HEK293 (cell line): ENCODE measurements at regions not wholly inside any gene's neighbourhood (a gene's known extent, or its start where the extent isn't known, plus 50 kb on each side); places are given as distances from the start of the nearest gene placed in this dataset.

Experiments
- CTCF ChIA-PET: fragments of 350-600 bp; formaldehyde crosslinking; extraction: SDS; loops from one replicate; lab custom pipeline; 2021; ENCODE audit warnings: antibody characterized with exemption; lab: Yijun Ruan, JAX
- POLR2A ChIA-PET: fragments of 300-600 bp; formaldehyde crosslinking; extraction: SDS; loops from one replicate; lab custom pipeline; 2020; ENCODE audit warnings: antibody characterized with exemption, inconsistent platforms; lab: Yijun Ruan, JAX
- H3K27ac ChIP-seq: fragments of 200-500 bp; sonication (Bioruptor generic); 2 replicates; pipeline ENCODE4 v1.5.1; 2014; ENCODE audit warnings: low read depth, low read length, control low read depth, inconsistent platforms; ENCODE audit errors: extremely low read depth
- H3K36me3 ChIP-seq, 2 experiments: fragments of 200-500 bp in 1 of 2; sonication (Bioruptor generic) in 1 of 2; 1 replicate in 1 of 2; 2 replicates in 1 of 2; pipeline ENCODE4 v1.5.1; 2014 to 2017; ENCODE audit warnings: inconsistent platforms in 2 of 2, low read length in 2 of 2; ENCODE audit not compliant: control insufficient read depth in 2 of 2, insufficient read depth in 1 of 2
- H3K4me1 ChIP-seq: fragments of 200-500 bp; sonication (Bioruptor generic); 2 replicates; pipeline ENCODE4 v1.5.1; 2014; ENCODE audit warnings: mild to moderate bottlenecking, low read length, inconsistent platforms; ENCODE audit not compliant: control insufficient read depth, insufficient read depth
- H3K4me3 ChIP-seq: 2 replicates; pipeline ENCODE4 v1.5.1; 2011; ENCODE audit warnings: low read depth, mild to moderate bottlenecking, control low read depth, low read length, moderate library complexity
- H3K9me3 ChIP-seq: fragments of 200-500 bp; sonication (Bioruptor generic); 2 replicates; pipeline ENCODE4 v1.5.1; 2014; ENCODE audit warnings: low read depth, low read length, inconsistent platforms; ENCODE audit not compliant: control insufficient read depth, insufficient read depth
- KLF8 ChIP-seq: fragments of 450-650 bp; formaldehyde crosslinking; IDR thresholded peaks from 2 replicates; pipeline ENCODE4 v1.5.1; 2016; ENCODE audit warnings: missing biosample characterization, missing genetic modification characterization
- KLF9 ChIP-seq: fragments of 450-650 bp; formaldehyde crosslinking; IDR thresholded peaks from 2 replicates; pipeline ENCODE4 v1.5.1; 2016; ENCODE audit warnings: missing biosample characterization, missing genetic modification characterization, low read depth
- YY2 ChIP-seq: fragments of 450-650 bp; formaldehyde crosslinking; IDR thresholded peaks from 2 replicates; pipeline ENCODE4 v1.5.1; 2016; ENCODE audit warnings: missing biosample characterization, missing genetic modification characterization
- ZNF132 ChIP-seq: fragments of 450-650 bp; formaldehyde crosslinking; IDR thresholded peaks from 2 replicates; pipeline ENCODE4 v1.5.1; 2017; ENCODE audit warnings: missing biosample characterization, missing genetic modification characterization, borderline replicate concordance
- ZNF16 ChIP-seq: fragments of 450-650 bp; formaldehyde crosslinking; IDR thresholded peaks from 2 replicates; pipeline ENCODE4 v1.5.1; 2016; ENCODE audit warnings: low read depth, missing biosample characterization, missing genetic modification characterization
- ZNF24 ChIP-seq: fragments of 450-650 bp; formaldehyde crosslinking; IDR thresholded peaks from 2 replicates; pipeline ENCODE4 v1.5.1; 2016; ENCODE audit warnings: missing biosample characterization, missing genetic modification characterization
- ZNF266 ChIP-seq: fragments of 450-650 bp; formaldehyde crosslinking; IDR thresholded peaks from 2 replicates; pipeline ENCODE4 v1.5.1; 2016; ENCODE audit warnings: missing biosample characterization, missing genetic modification characterization, low read depth
- ZNF335 ChIP-seq: fragments of 450-650 bp; formaldehyde crosslinking; conservative IDR thresholded peaks from 2 replicates; pipeline ENCODE4 v1.5.1; 2016; ENCODE audit warnings: missing biosample characterization, missing genetic modification characterization
- TF ChIP-seq, protein P1 (sequence below): fragments of 450-650 bp; formaldehyde crosslinking; IDR thresholded peaks from 2 replicates; pipeline ENCODE4 v1.5.1; 2016; ENCODE audit warnings: missing biosample characterization, missing genetic modification characterization
- TF ChIP-seq, protein P2 (sequence below): fragments of 450-650 bp; formaldehyde crosslinking; IDR thresholded peaks from 2 replicates; pipeline ENCODE4 v1.5.1; 2016; ENCODE audit warnings: missing biosample characterization, missing genetic modification characterization
- TF ChIP-seq, protein P3 (sequence below): fragments of 450-650 bp; formaldehyde crosslinking; IDR thresholded peaks from 2 replicates; pipeline ENCODE4 v1.5.1; 2016; ENCODE audit warnings: missing biosample characterization, missing genetic modification characterization, borderline replicate concordance
- TF ChIP-seq, protein P4 (sequence below): fragments of 450-650 bp; formaldehyde crosslinking; IDR thresholded peaks from 2 replicates; pipeline ENCODE4 v1.5.1; 2017; ENCODE audit warnings: missing biosample characterization, missing genetic modification characterization
- TF ChIP-seq, protein P5 (sequence below): fragments of 450-650 bp; formaldehyde crosslinking; IDR thresholded peaks from 2 replicates; pipeline ENCODE4 v1.5.1; 2017; ENCODE audit warnings: missing biosample characterization, missing genetic modification characterization

DNA sequence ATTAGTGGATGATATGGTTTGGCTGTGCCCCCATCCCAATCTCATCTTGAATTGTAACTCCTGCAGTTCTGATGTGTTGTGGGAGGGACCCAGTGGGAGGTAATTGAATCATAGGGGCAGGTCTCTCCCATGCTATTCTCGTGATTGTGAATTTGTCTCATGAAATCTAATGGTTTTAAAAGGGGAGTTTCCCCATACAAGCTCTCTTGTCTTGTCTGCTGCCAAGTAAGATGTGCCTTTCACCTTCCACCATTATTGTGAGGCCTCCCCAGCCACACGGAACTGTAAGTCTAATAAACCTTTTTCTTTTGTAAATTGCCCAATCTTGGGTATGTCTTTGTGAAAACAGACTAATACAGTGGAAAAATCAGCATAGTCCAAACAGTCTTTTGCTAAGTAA, 235.5 kb downstream of the TMEM161B start:
- TF ChIP-seq ZNF16 (no peak), YY2 (tag by site-specific recombination) (no peak), ZNF266 (tag by site-specific recombination) (no peak), KLF8 (no peak), KLF9 (no peak), ZNF24 (no peak), ZNF335 (no peak), ZNF132 (tag by site-specific recombination) (no peak)
- TF ChIP-seq, protein P1, sequence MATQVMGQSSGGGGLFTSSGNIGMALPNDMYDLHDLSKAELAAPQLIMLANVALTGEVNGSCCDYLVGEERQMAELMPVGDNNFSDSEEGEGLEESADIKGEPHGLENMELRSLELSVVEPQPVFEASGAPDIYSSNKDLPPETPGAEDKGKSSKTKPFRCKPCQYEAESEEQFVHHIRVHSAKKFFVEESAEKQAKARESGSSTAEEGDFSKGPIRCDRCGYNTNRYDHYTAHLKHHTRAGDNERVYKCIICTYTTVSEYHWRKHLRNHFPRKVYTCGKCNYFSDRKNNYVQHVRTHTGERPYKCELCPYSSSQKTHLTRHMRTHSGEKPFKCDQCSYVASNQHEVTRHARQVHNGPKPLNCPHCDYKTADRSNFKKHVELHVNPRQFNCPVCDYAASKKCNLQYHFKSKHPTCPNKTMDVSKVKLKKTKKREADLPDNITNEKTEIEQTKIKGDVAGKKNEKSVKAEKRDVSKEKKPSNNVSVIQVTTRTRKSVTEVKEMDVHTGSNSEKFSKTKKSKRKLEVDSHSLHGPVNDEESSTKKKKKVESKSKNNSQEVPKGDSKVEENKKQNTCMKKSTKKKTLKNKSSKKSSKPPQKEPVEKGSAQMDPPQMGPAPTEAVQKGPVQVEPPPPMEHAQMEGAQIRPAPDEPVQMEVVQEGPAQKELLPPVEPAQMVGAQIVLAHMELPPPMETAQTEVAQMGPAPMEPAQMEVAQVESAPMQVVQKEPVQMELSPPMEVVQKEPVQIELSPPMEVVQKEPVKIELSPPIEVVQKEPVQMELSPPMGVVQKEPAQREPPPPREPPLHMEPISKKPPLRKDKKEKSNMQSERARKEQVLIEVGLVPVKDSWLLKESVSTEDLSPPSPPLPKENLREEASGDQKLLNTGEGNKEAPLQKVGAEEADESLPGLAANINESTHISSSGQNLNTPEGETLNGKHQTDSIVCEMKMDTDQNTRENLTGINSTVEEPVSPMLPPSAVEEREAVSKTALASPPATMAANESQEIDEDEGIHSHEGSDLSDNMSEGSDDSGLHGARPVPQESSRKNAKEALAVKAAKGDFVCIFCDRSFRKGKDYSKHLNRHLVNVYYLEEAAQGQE, result no peak
- TF ChIP-seq, protein P2, sequence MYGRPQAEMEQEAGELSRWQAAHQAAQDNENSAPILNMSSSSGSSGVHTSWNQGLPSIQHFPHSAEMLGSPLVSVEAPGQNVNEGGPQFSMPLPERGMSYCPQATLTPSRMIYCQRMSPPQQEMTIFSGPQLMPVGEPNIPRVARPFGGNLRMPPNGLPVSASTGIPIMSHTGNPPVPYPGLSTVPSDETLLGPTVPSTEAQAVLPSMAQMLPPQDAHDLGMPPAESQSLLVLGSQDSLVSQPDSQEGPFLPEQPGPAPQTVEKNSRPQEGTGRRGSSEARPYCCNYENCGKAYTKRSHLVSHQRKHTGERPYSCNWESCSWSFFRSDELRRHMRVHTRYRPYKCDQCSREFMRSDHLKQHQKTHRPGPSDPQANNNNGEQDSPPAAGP, result no peak
- TF ChIP-seq, protein P3, sequence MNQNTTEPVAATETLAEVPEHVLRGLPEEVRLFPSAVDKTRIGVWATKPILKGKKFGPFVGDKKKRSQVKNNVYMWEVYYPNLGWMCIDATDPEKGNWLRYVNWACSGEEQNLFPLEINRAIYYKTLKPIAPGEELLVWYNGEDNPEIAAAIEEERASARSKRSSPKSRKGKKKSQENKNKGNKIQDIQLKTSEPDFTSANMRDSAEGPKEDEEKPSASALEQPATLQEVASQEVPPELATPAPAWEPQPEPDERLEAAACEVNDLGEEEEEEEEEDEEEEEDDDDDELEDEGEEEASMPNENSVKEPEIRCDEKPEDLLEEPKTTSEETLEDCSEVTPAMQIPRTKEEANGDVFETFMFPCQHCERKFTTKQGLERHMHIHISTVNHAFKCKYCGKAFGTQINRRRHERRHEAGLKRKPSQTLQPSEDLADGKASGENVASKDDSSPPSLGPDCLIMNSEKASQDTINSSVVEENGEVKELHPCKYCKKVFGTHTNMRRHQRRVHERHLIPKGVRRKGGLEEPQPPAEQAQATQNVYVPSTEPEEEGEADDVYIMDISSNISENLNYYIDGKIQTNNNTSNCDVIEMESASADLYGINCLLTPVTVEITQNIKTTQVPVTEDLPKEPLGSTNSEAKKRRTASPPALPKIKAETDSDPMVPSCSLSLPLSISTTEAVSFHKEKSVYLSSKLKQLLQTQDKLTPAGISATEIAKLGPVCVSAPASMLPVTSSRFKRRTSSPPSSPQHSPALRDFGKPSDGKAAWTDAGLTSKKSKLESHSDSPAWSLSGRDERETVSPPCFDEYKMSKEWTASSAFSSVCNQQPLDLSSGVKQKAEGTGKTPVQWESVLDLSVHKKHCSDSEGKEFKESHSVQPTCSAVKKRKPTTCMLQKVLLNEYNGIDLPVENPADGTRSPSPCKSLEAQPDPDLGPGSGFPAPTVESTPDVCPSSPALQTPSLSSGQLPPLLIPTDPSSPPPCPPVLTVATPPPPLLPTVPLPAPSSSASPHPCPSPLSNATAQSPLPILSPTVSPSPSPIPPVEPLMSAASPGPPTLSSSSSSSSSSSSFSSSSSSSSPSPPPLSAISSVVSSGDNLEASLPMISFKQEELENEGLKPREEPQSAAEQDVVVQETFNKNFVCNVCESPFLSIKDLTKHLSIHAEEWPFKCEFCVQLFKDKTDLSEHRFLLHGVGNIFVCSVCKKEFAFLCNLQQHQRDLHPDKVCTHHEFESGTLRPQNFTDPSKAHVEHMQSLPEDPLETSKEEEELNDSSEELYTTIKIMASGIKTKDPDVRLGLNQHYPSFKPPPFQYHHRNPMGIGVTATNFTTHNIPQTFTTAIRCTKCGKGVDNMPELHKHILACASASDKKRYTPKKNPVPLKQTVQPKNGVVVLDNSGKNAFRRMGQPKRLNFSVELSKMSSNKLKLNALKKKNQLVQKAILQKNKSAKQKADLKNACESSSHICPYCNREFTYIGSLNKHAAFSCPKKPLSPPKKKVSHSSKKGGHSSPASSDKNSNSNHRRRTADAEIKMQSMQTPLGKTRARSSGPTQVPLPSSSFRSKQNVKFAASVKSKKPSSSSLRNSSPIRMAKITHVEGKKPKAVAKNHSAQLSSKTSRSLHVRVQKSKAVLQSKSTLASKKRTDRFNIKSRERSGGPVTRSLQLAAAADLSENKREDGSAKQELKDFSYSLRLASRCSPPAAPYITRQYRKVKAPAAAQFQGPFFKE (tag by site-specific recombination), result no peak
- TF ChIP-seq, protein P4, sequence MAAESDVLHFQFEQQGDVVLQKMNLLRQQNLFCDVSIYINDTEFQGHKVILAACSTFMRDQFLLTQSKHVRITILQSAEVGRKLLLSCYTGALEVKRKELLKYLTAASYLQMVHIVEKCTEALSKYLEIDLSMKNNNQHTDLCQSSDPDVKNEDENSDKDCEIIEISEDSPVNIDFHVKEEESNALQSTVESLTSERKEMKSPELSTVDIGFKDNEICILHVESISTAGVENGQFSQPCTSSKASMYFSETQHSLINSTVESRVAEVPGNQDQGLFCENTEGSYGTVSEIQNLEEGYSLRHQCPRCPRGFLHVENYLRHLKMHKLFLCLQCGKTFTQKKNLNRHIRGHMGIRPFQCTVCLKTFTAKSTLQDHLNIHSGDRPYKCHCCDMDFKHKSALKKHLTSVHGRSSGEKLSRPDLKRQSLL (tag by site-specific recombination), result no peak
- TF ChIP-seq, protein P5, sequence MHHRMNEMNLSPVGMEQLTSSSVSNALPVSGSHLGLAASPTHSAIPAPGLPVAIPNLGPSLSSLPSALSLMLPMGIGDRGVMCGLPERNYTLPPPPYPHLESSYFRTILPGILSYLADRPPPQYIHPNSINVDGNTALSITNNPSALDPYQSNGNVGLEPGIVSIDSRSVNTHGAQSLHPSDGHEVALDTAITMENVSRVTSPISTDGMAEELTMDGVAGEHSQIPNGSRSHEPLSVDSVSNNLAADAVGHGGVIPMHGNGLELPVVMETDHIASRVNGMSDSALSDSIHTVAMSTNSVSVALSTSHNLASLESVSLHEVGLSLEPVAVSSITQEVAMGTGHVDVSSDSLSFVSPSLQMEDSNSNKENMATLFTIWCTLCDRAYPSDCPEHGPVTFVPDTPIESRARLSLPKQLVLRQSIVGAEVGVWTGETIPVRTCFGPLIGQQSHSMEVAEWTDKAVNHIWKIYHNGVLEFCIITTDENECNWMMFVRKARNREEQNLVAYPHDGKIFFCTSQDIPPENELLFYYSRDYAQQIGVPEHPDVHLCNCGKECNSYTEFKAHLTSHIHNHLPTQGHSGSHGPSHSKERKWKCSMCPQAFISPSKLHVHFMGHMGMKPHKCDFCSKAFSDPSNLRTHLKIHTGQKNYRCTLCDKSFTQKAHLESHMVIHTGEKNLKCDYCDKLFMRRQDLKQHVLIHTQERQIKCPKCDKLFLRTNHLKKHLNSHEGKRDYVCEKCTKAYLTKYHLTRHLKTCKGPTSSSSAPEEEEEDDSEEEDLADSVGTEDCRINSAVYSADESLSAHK (tag by site-specific recombination), result no peak
- TF ChIP-seq, all 188 proteins: peak for 0
- Histone ChIP-seq H3K27ac (no peak overlapping the region), H3K4me1 (no peaks in the 10 kb centered on the region), H3K4me3 (no peak overlapping the region), H3K9me3 (no peaks in the 10 kb centered on the region), H3K36me3 (no peaks in the 10 kb centered on the region)
- ChIA-PET CTCF (no interaction called here), POLR2A (no interaction called here)
